ENCODE measurements at regions not wholly inside any gene's neighbourhood (a gene's known extent, or its start where the extent isn't known, plus 50 kb on each side); places are given as distances from the start of the nearest gene placed in this dataset.

DNA sequence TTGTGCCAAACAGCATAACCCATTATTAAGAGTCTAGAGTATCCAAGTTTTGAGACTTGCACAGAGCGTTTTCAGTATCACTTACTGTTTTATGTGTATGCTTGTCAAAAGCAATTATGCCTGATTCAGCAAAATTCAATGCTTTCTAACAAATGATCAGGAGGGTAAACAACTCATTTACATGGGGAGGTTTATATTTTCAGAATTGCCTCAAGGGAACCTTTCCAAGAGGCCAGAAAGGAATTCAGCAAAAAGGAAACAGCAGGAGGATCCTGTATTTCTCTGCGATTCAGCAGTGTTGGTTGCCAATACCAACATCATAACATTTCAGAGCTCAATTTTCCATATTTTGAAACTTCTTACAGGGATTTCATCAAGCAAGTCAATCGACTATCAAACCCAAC, 69.3 kb upstream of the DAB2 start:
- TF ChIP-seq, protein P1, sequence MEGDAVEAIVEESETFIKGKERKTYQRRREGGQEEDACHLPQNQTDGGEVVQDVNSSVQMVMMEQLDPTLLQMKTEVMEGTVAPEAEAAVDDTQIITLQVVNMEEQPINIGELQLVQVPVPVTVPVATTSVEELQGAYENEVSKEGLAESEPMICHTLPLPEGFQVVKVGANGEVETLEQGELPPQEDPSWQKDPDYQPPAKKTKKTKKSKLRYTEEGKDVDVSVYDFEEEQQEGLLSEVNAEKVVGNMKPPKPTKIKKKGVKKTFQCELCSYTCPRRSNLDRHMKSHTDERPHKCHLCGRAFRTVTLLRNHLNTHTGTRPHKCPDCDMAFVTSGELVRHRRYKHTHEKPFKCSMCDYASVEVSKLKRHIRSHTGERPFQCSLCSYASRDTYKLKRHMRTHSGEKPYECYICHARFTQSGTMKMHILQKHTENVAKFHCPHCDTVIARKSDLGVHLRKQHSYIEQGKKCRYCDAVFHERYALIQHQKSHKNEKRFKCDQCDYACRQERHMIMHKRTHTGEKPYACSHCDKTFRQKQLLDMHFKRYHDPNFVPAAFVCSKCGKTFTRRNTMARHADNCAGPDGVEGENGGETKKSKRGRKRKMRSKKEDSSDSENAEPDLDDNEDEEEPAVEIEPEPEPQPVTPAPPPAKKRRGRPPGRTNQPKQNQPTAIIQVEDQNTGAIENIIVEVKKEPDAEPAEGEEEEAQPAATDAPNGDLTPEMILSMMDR (conservative IDR thresholded peaks at IDR 0.05) = no peak
- TF ChIP-seq ZFX (IDR thresholded peaks at IDR 0.05) = no peak
